CD4-positive, alpha-beta T cell treated with Interleukin-10 for 1 hour (primary cell): ENCODE measurements at regions not wholly inside any gene's neighbourhood (a gene's known extent, or its start where the extent isn't known, plus 50 kb on each side); places are given as distances from the start of the nearest gene placed in this dataset.

Experiments used
- DNase-seq: peaks from one replicate; pipeline ENCODE4 v3.0.0-alpha.2; 2020

GRCh38 chr2:220673151-220673874 lies 898.8 kb downstream of the EPHA4 start:
- DNase-seq = no peak

- no peak for DNase-seq
Observed at GRCh38 chr2:220674033-220674432, 898.1 kb downstream of the EPHA4 start.

- DNase-seq = no peak
Observed at GRCh38 chr2:220676695-220677094, 895.4 kb downstream of the EPHA4 start.

- no peak for DNase-seq
Observed at GRCh38 chr2:220678943-220679342, 893.2 kb downstream of the EPHA4 start.

GRCh38 chr2:220682616-220683015 lies 889.5 kb downstream of the EPHA4 start:
- DNase-seq = no peak

- DNase-seq = no peak
Observed at GRCh38 chr2:220684099-220684498, 888.0 kb downstream of the EPHA4 start.

- peak; percentile 67 for DNase-seq
Observed at GRCh38 chr2:220687231-220687843, 884.8 kb downstream of the EPHA4 start.

GRCh38 chr2:220695397-220696279 lies 876.5 kb downstream of the EPHA4 start:
- DNase-seq = no peak

- DNase-seq = no peak
Observed at GRCh38 chr2:220696280-220696669, 875.8 kb downstream of the EPHA4 start.

- DNase-seq = no peak
Observed at GRCh38 chr2:220697011-220697410, 875.1 kb downstream of the EPHA4 start.

- DNase-seq = no peak
Observed at GRCh38 chr2:220701115-220701514, 871.0 kb downstream of the EPHA4 start.

- no peak for DNase-seq
Observed at GRCh38 chr2:220703279-220703678, 868.8 kb downstream of the EPHA4 start.

GRCh38 chr2:220704081-220704480 lies 868.0 kb downstream of the EPHA4 start:
- DNase-seq = no peak

- DNase-seq = no peak
Observed at GRCh38 chr2:220704810-220705209, 867.3 kb downstream of the EPHA4 start.

- no peak for DNase-seq
Observed at GRCh38 chr2:220705678-220706077, 866.4 kb downstream of the EPHA4 start.

GRCh38 chr2:220707261-220707660 lies 864.8 kb downstream of the EPHA4 start:
- DNase-seq = no peak

- DNase-seq = no peak
Observed at GRCh38 chr2:220708366-220708765, 863.7 kb downstream of the EPHA4 start.

GRCh38 chr2:220717283-220717682 lies 854.8 kb downstream of the EPHA4 start:
- no peak for DNase-seq

- no peak for DNase-seq
Observed at GRCh38 chr2:220736778-220737177, 835.3 kb downstream of the EPHA4 start.

GRCh38 chr2:220743203-220743602 lies 828.9 kb downstream of the EPHA4 start:
- DNase-seq = no peak

- DNase-seq = no peak
Observed at GRCh38 chr2:220744861-220745260, 827.2 kb downstream of the EPHA4 start.

- no peak for DNase-seq
Observed at GRCh38 chr2:220745682-220746081, 826.4 kb downstream of the EPHA4 start.

GRCh38 chr2:220747736-220748135 lies 824.4 kb downstream of the EPHA4 start:
- no peak for DNase-seq
